ENCODE measurements at regions not wholly inside any gene's neighbourhood (a gene's known extent, or its start where the extent isn't known, plus 50 kb on each side); places are given as distances from the start of the nearest gene placed in this dataset.

DNA sequence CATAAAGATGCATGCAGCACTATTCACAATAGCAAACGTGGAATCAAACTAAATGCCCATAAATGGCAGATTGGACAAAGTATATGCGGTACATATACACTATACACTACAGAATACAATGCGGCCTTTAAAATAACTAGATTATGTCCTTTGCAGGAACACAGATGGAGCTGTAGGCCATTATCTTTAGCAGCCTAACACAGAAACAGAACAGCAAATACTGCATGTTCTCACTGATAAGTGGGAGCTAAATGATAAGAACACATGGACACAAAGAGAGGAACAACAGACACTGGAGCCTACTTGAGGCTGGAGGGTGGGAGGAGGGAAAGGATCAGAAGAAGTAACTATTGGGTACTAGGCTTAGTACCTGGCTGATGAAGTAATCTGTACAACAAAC lies 758.2 kb downstream of the TLE1 start:
- Histone ChIP-seq H3K27ac (ENCODE audit: extremely low read depth, low read depth, low read length) (no peak overlapping the region), H3K27me3 (ENCODE audit: control insufficient read depth in 2 of 2, insufficient read depth in 2 of 2, low read length in 2 of 2) (no peaks in the 10 kb centered on the region), H4K20me1 (replicated peaks; ENCODE audit: control insufficient read depth, insufficient read depth, low read length) (no peaks in the 10 kb centered on the region), H3K9me1 (ENCODE audit: control insufficient read depth, insufficient read depth, low read length) (no peaks in the 10 kb centered on the region), H3K4me3 (no peak overlapping the region), H3K4me2 (ENCODE audit: insufficient read depth, low read length) (no peak overlapping the region), H3K36me3 (ENCODE audit: control insufficient read depth, insufficient read depth, low read length) (no peaks in the 10 kb centered on the region), H3K9ac (ENCODE audit: insufficient read depth in 1 of 2, low read depth in 2 of 2, low read length in 2 of 2) (no peak overlapping the region), H3K79me2 (ENCODE audit: control insufficient read depth, insufficient read depth, low read length) (no peaks in the 10 kb centered on the region), H3K9me3 (replicated peaks; ENCODE audit: control insufficient read depth, insufficient read depth, low read depth, low read length) (no peaks in the 10 kb centered on the region), H3K4me1 (replicated peaks in 1 of 2; ENCODE audit: control insufficient read depth in 2 of 2, insufficient read depth in 2 of 2, low read length in 2 of 2) (no peaks in the 10 kb centered on the region), H2AFZ (ENCODE audit: low read depth, low read length) (no peak overlapping the region)
- BruUV-seq (replicated peaks): no TSS peak
- in situ Hi-C loops (cut with MboI) (no loop called here), intact Hi-C loops (cut with micrococcal nuclease) (no loop called here)
- DNase-seq (ENCODE audit: extremely low read depth in 1 of 4, low spot score in 3 of 4): no peak
- ChIA-PET POLR2A (no interaction called here), CTCF (ENCODE audit: low intra/inter-chr PET ratio) (no interaction called here)
- TF ChIP-seq, protein P1, sequence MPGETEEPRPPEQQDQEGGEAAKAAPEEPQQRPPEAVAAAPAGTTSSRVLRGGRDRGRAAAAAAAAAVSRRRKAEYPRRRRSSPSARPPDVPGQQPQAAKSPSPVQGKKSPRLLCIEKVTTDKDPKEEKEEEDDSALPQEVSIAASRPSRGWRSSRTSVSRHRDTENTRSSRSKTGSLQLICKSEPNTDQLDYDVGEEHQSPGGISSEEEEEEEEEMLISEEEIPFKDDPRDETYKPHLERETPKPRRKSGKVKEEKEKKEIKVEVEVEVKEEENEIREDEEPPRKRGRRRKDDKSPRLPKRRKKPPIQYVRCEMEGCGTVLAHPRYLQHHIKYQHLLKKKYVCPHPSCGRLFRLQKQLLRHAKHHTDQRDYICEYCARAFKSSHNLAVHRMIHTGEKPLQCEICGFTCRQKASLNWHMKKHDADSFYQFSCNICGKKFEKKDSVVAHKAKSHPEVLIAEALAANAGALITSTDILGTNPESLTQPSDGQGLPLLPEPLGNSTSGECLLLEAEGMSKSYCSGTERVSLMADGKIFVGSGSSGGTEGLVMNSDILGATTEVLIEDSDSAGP (CRISPR knock-in tag; IDR thresholded peaks at IDR 0.05): no peak
- TF ChIP-seq TSC22D4 (tag; IDR thresholded peaks at IDR 0.05): no peak
- TF ChIP-seq, protein P2, sequence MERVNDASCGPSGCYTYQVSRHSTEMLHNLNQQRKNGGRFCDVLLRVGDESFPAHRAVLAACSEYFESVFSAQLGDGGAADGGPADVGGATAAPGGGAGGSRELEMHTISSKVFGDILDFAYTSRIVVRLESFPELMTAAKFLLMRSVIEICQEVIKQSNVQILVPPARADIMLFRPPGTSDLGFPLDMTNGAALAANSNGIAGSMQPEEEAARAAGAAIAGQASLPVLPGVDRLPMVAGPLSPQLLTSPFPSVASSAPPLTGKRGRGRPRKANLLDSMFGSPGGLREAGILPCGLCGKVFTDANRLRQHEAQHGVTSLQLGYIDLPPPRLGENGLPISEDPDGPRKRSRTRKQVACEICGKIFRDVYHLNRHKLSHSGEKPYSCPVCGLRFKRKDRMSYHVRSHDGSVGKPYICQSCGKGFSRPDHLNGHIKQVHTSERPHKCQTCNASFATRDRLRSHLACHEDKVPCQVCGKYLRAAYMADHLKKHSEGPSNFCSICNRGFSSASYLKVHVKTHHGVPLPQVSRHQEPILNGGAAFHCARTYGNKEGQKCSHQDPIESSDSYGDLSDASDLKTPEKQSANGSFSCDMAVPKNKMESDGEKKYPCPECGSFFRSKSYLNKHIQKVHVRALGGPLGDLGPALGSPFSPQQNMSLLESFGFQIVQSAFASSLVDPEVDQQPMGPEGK (CRISPR knock-in tag; IDR thresholded peaks at IDR 0.05; ENCODE audit: borderline replicate concordance): no peak
- TF ChIP-seq, protein P3, sequence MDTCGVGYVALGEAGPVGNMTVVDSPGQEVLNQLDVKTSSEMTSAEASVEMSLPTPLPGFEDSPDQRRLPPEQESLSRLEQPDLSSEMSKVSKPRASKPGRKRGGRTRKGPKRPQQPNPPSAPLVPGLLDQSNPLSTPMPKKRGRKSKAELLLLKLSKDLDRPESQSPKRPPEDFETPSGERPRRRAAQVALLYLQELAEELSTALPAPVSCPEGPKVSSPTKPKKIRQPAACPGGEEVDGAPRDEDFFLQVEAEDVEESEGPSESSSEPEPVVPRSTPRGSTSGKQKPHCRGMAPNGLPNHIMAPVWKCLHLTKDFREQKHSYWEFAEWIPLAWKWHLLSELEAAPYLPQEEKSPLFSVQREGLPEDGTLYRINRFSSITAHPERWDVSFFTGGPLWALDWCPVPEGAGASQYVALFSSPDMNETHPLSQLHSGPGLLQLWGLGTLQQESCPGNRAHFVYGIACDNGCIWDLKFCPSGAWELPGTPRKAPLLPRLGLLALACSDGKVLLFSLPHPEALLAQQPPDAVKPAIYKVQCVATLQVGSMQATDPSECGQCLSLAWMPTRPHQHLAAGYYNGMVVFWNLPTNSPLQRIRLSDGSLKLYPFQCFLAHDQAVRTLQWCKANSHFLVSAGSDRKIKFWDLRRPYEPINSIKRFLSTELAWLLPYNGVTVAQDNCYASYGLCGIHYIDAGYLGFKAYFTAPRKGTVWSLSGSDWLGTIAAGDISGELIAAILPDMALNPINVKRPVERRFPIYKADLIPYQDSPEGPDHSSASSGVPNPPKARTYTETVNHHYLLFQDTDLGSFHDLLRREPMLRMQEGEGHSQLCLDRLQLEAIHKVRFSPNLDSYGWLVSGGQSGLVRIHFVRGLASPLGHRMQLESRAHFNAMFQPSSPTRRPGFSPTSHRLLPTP (IDR thresholded peaks at IDR 0.05; ENCODE audit: borderline replicate concordance, extremely low read depth, insufficient read length): no peak
- TF ChIP-seq PCBP2 (IDR thresholded peaks at IDR 0.05; ENCODE audit: low read depth, low read length, poor library complexity, severe bottlenecking): no peak
- TF ChIP-seq ZZZ3 (IDR thresholded peaks at IDR 0.05): no peak
- TF ChIP-seq L3MBTL2 (IDR thresholded peaks at IDR 0.05): no peak
- no peak for TF ChIP-seq ZFP1 (CRISPR knock-in tag; IDR thresholded peaks at IDR 0.05)
- TF ChIP-seq TCF7L2 (IDR thresholded peaks at IDR 0.05; ENCODE audit: low read depth, low read length): no peak
- no peak for TF ChIP-seq CBFB (CRISPR knock-in tag; IDR thresholded peaks at IDR 0.05)
- TF ChIP-seq SMARCB1 (IDR thresholded peaks at IDR 0.05; ENCODE audit: insufficient read length, low read depth): no peak
- no peak for TF ChIP-seq ZNF311 (CRISPR knock-in tag; IDR thresholded peaks at IDR 0.05)
- TF ChIP-seq FOS (IDR thresholded peaks at IDR 0.05; ENCODE audit: extremely low read depth, insufficient read length): no peak
- TF ChIP-seq HDGF (IDR thresholded peaks at IDR 0.05): no peak
- TF ChIP-seq ZNF175 (CRISPR knock-in tag; IDR thresholded peaks at IDR 0.05; ENCODE audit: low read depth): no peak
- TF ChIP-seq EHMT2 (IDR thresholded peaks at IDR 0.05): no peak
- FAIRE-seq: no peak
- WGBS (ENCODE audit: insufficient coverage, low coverage, missing lambda C conversion rate): 0% methylated on average over 3 of the region's 3 CpGs
- no peak for ATAC-seq
